ENCODE measurements at regions not wholly inside any gene's neighbourhood (a gene's known extent, or its start where the extent isn't known, plus 50 kb on each side); places are given as distances from the start of the nearest gene placed in this dataset.
"Not testable (repeated sequence)": the region's sequence is repeated elsewhere in the genome, so short reads cannot be mapped to it uniquely, and the experiment has no call there.

DNA sequence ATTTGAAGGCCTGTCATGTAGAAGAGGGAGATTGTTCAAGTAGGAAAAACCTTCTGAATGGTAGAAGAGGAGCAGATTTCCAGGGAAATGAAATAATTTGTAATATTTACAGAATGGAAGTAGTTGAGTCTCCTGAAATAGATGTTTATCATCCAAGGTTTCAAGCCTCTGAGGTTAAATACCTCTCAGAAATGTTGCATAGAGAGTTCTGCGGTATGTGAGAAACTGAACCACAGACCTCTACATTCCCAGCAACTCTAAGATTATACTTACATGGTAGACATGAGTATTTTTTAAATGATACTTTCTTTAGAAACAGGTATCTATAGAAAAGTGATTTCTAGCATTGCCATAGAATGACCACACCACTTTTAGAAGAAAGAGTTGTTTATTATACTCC lies 379.8 kb upstream of the FANCL start:
- DNase-seq: no peak

DNA sequence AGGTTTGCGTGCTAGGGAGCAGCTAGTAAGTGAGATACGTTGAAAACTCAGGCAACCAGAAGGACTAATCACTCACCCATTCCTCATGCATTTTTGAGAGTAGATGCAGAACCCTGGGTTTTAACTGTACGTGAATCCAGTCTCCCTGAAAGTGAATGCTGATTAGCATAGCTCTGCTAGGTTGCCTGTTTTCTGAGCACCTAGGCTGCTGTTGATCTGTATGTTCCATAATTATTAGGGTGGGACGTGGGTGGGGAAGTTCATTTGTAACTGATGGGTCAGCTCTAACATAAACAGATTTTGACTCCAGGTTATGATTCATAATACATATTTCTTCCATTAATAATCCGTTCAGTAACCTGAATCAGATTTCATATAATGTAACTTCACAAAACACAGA lies 379.0 kb upstream of the FANCL start:
- DNase-seq: no peak

DNA sequence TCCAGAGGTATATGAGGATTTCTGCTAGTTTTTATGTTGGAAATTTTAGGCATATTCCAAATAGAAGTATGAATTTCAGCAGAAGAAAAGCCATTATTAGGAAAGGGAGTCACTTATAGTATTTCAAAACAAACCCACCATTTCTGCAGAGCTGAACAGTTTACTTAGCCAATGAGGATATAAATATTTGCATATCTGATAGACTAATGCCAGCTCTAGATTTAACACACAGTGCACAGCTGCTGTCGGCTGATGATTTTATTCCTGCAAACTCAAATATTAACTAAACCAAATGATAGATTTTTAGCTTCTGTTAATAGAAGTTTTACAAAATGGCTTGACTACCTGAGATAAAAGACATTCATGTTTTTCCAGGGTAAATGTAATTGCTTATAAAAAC lies 375.8 kb upstream of the FANCL start:
- no peak for DNase-seq

DNA sequence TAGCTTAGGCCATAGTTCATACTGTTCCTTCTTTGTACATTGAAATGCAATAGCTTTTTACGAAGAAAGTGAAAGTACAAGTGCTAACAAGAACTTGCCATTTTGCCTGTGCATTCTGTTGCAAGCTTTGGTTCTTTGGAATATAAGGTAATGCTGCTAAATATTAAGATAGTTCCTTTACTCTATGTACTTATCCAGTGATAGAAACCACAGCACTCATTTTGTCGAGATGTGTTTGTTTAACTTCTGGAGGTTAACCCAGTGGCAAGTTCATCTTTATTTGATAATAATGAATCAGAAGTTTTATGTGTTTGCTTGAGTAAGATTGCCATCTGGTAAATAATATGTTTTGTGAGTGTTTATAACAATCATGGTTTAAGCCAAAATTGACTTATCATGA lies 373.1 kb upstream of the FANCL start:
- DNase-seq: no peak

DNA sequence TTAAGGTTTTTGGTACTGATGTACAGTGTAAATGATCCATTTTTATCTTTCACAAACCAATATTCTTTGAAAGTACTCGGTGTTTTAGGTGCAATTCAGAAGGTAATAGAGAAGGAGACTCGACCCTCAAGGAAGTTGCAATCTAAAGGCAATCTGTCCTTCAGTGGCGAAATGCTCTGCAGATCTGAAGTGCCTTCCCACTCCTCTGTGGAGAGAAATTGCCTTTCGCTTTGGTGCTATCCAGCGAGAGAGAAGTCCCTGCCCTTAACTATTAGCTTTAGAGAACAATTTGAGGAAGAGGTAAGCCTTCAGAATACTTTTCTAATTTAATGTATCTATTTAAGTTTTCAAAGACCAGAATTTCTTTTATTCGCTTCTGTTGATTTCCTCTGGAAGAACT lies 371.8 kb upstream of the FANCL start:
- DNase-seq: no peak

DNA sequence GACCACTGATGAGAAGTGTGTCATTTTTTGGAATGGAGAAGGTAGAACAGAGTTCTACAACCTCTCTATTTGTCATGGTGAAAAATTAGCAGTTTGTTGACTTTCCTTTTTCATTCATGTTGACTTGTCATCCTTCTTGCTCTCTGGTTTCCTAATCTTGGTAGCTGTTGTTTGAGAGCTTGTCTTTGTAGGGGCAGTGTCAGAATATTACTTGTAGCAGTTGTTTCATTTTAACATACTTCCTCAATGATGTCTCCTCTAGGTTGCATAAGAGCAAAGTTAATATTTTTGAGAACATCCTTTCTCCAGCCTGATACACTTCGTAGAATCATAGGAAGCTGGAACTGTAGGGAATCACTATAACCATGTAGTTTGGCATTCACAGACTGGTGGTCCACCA lies 368.2 kb upstream of the FANCL start:
- no peak for DNase-seq

DNA sequence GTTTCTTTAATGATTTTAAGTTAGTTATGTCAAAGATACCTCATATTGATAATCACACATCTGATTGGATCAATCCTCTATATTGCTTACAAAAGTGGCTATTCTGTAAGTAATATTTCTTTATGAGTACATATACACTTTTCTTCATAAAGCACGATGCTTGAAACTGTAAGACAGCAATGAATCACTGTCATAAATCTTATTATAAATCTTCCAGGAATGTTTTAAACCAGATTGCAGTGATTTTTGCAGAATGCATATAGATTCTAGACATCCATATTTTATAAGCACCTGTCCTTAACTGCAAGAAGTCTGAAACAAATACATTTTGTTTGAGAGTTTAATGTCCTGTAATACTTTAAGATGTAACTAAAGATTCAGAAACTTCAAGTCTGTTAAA lies 367.0 kb upstream of the FANCL start:
- DNase-seq: no peak

DNA sequence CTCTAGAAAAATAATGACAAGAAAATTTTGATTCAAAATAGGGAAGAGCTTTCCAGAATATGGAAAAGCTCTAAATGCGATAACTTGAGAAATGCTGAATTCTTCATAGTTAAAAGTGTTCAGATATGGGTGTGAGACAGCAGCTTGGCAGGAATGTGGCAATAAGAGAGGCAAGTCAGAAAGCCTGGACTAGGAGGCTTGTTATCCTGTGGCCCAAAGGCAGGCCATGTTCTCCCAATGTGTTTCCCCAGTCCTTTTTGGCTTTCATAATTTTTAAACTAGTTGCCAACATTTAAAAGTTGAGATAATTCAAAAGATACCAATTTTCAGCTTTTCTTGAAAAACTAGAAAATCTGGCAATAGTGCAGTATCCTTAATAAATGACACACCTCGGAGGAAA lies 366.3 kb upstream of the FANCL start:
- DNase-seq: no peak

DNA sequence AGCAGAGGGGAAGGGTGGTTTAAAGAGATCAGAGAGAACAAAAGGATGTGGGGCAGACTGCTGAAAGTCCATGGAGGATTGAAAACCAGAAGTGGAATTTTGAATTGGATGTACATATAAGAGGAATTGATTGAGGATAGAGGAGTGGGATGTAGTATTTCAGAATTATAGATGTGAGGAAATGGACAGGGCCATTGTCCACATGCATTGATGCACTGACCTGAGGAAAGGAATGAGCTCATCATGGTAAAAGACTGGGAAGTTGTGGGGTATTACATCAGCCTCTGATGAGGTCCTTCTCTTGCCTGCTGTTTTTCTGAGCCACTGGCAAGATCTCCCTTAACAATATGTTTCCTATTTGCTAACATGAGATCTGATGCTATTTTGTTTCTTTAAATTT lies 365.7 kb upstream of the FANCL start:
- no peak for DNase-seq

DNA sequence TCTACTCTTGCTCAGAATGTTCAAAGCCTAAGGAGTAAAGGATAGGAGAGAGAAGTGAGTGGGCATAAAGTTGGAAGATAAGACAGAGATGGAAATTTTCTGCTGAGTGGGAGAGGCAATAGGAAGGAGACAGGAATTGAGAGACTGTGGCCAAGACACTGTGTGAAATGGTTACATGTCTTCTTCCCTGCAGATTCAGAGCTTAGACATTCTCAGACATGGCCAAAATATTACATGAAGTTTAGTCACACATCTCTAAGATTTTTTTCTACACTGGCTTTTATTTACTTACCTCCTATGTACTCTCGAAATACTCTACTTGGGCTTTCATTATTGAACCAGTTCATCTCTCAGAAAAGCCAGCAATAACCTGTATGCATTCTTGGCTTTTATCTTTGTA lies 363.0 kb upstream of the FANCL start:
- no peak for DNase-seq

DNA sequence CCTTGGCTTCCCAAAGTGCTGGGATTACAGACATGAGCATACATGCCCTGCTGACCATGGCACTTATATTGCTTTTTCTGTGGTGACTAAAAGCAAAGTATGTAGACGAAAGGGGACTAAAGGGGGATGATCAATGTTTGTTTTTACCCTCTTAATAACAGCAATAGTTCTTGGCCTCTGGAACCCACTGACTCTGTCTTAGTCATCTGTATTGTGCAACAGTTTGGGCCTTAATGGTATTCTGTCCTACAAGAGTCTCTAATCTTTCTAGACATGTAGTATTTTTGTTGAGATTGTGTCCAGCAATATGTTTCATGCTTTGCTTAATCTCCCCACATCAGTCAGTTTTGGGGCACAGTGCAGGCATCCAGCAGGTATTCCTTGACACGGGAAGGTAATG lies 359.9 kb upstream of the FANCL start:
- DNase-seq: no peak

DNA sequence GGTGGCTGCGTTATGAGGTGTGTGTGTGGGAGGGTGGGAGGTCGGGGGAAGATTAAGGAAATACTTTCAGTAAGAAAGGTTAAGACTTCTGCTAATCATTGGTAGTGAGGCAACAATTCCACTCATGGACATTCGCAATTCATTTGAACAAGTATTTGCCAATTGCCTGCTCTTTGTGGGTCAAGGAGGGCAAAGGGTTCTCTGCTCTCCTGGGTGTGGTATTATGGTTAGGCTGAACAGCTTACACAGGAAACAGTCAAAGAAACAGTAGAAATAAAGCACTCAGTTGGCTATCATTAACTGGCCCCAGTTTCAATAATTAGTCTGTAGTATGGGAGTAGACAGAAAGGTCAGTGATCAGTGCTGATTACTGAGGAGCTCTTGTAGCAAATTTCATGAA lies 357.0 kb upstream of the FANCL start:
- DNase-seq: no peak

DNA sequence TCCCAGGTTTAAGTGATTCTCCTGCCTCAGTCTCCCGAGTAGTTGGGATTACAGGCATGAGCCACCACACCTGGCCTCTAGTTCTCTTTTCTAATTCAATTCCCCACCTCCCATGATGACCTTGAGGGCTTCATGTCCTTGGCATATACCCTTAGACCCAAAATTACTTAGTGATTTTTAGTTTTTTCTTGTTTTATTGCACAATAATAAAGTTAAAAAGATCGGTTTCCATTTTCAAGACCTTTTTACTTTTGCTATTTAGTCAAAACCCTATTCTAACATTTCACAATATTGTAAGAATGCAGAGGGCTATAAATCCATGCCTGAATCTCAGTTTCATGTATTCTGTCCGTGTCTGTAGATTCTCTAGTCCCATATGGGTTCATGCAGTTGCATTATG lies 354.6 kb upstream of the FANCL start:
- no peak for DNase-seq

DNA sequence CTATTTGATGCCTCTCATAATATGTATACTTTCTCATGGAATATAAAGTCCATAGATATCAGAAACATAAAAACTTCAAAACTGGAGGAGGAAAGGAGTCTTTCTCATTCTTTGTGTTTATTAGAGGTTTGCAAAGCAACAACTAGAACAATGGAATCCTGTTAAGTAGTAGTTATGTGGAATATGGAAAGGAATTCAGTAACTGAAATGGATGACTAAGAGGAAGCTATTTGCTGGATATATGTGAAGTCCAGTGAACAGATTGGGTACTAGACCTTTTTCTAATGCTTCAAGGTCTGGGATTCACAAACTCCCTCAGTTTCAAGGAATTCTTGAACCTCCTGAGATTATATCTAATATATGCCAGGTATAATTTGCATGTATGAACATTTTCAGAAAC lies 353.6 kb upstream of the FANCL start:
- no peak for DNase-seq

DNA sequence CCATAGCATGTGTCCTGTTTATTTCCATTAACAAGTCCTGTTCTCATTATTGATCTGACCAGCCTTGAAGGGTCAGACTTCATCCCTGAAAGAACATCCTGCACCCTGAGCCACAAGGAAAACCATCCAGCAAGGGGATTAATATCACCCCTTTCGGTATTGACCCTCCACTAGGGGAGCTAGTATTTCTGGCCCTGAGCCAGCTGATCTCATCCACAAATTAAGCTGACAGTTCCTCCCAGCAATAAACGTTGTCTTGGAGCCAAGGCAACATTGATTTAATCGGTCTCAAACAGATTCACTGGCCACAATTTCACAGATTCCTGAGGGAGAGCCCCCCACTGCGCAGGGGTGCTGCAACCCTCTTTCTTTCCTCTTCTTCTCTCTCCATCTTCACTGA lies 353.1 kb upstream of the FANCL start:
- DNase-seq: no peak

DNA sequence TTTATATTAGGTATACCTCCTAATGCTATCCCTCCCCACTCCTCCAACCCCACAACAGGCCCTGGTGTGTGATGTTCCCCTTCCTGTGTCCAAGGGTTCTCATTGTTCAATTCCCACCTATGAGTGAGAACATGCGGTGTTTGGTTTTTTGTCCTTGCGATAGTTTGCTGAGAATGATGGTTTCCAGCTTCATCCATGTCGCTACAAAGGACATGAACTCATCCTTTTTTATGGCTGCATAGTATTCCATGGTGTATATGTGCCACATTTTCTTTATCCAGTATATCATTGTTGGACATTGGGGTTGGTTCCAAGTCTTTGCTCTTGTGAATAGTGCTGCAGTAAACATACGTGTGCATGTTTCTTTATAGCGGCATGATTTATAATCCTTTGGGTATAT lies 345.1 kb upstream of the FANCL start:
- DNase-seq: not testable (repeated sequence)

DNA sequence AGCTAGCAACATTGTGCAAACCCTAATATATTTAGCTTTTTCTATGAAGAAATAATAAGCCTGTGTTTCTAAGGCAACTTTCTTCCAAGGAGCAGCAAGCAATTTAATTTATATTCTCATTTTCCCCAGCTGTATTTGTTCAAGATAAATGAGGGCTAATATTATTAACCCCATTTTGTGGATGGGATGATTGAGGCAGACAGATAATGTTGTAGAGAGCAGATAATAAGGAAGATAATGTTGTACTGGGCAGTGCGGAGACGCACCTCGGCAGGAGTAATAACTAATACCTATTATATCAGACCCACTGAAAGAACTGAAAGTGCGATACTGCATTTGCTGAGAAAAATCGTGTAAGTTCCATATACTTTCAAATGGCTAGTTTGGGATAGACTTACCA lies 344.1 kb upstream of the FANCL start:
- DNase-seq: no peak

DNA sequence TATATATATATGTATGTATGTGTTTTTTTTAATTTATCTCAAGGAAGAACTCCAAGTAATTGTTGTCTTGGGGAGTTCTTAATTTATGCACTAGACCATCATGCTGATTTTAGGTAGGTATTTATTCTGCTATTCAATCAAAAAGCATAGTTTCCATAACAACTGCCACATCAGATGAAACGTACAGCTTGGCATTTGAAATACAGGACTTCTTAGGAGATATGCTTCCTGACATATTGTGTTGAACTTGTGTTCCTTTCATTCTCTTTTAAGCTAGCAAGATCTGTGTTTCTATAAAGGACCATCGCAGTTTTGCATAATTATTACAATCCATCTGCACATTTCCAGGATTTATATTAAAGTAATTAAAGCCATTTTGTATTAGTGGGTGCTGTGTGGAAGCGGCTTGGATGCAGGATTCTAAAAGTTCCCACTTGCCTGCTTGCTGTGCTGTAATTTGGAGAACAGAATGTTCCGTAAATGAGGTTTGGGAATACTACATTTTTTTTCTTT lies 343.5 kb upstream of the FANCL start:
- DNase-seq: no peak

DNA sequence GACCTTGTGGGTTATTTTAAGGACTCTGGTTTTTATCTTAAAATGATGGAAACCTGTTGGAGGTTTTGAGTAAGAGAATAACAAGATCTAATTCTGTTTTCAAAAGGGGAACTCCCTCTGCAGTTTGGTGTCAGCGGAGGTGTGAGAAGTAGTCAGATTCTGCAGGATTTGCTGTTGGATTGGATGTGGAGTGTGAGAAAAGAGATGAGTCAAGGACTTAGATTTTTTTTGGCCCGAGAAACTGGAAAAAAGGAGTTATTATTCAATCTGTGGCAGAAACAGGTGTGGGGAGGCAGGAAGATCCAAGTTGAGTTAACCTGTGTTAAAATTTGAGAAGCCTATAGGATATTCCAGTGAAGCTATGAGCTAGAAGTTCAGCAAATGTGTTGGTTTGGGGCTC lies 337.2 kb upstream of the FANCL start:
- DNase-seq: no peak

DNA sequence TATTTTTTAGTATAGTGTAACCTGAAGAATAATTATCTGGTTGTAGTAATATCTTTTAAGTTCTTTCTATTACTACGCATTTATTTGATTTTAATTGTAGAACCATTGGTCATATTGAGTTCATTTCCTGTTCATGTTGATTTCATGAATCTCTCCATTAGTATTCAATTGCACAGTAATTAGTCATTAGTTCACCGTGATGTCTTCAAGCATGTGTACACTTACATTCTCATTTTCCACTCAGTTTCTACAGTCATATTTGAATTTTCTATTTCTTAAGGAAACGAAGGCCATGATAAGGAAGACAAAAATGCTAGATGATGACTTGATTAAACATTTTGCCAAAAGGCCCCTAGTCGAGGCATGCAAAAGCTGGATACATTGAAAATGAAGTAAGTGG lies 333.7 kb upstream of the FANCL start:
- no peak for DNase-seq

DNA sequence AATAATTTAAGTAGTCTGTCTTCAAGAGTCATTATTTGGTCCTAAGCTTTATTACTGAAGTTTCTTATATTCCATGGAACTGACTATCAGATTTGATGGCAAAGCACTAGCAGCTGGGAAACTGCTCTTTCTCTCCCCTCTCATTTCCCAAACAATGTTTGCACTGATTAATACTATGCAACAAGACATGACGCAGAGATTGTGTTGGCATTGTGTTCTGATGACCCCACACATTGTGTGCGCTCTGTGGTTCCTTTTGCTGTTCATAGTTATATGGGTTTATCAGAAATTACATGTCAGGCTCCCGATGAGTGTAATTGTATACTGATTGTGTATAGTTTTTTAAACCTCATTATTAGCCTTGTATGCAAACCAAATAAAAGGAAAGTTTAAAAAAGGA lies 331.6 kb upstream of the FANCL start:
- DNase-seq: no peak

DNA sequence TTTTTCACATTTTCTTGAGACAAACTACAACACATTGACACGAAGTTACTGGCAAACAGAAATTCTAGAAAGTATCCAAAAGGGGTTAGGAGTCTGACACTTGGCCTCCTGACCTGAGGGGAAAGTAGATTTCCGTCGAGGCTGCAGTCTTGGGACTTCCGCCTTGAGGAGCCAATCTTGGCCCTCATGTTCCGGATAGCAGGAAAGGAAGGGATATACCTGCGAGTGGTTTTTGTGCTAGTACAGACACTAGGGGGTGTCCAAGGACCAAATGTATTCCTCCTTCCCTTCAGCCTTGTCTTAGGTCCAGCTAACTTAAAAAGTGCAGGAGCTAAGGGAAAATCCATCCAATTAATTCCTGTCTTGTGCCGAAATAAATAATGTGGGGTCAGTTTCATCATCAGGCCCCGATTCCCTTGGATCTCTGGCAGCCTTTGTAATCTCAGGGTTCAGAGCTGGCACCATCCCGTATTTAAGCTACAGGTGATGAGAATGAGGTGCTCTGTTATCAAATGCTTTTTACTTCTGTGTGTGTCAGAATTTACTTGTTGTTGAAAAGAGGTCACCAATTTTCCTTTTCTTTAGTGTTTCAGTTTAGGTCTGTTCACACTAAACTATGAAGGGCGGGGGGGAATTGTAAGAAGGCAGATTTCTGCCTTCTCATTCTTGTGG lies 330.2 kb upstream of the FANCL start:
- DNase-seq: no peak

DNA sequence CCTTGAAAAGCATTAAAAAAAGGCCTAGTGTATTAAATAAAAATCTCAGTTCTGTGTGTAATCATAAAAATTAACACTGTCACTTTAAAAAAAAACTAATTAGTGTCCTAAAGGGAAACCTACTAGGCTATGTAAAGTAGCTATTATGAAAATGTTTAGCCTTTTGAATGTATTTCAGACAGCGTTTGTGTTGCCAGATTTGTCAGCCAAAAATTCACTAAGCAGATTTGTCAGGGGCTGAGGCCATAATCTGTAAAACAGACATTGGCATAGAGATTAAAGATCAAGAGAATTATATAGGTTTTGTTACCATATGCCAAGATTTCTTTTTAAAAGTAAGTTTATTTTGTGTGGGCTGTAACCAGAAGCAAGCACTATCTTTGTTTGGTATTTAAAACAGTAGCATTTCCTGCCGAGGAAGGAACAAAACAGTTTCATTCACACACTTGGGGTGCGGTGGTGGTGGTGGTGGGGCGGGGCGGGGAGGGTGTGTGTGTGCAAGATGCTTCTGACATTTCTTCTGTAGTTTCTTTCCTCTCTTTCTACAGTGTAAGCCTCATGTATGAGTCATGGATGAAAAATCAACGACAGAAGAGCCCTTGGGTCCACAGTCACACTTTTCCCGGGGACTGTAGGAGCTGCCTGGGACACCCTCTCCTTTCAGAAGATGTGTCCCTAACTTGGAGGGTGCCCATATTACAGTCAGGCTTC lies 328.5 kb upstream of the FANCL start:
- no peak for DNase-seq

DNA sequence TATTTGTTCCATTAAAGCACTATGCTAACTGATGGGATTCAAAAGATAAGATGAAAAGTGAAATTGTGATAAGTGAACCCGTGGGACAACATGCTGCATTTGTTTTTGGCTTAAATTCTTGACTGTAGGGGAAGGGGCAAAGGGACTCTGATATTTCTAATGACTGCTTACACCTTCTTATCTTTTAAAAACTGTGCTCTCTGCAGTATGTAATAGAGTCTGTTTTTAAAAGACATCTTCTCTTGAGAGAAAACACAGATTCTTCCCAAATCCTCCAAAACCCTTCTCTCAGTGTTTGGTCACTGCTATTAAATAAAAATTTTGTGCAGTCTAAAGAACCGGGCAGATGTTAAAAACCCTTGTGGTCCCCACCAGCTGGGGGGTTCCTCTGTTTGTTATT lies 327.8 kb upstream of the FANCL start:
- no peak for DNase-seq

DNA sequence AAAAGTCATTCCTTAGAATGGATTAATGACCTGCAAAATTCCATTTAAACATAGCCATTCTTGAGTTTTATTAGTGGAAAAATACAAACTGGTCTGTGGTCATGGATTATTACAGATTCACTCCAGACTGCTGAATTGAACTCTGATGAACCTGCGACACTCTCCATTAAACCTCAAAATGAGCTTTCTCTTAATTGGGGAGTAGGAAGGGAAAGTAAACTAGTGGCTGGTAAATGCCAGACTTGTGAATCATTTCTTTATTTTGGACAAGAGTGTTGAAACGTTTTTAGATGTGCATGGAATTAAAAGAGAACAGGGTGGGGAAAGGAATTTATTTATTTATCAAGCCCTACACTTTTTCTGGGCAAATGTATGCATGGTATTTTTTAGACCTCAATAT lies 321.2 kb upstream of the FANCL start:
- no peak for DNase-seq

Measured in activated T-cell treated with anti-CD3 and anti-CD28 coated beads for 4 hours (primary cell).